ENCODE measurements at regions not wholly inside any gene's neighbourhood (a gene's known extent, or its start where the extent isn't known, plus 50 kb on each side); places are given as distances from the start of the nearest gene placed in this dataset.
"Not testable (repeated sequence)": the region's sequence is repeated elsewhere in the genome, so short reads cannot be mapped to it uniquely, and the experiment has no call there.

- DNase-seq; H3K4me1 ChIP-seq (ENCODE audit: control insufficient read depth in 1 of 2, insufficient read depth in 2 of 2, low read length in 2 of 2); H3K79me2 ChIP-seq (ENCODE audit: insufficient read depth, low read length); intact Hi-C loops (cut with micrococcal nuclease); H3K9ac ChIP-seq (ENCODE audit: insufficient read depth, low read length, poor library complexity, severe bottlenecking); H3K36me3 ChIP-seq (replicated peaks in 1 of 2; ENCODE audit: control insufficient read depth in 1 of 2, insufficient read depth in 2 of 2, low read length in 2 of 2); H3K27me3 ChIP-seq (ENCODE audit: control insufficient read depth in 2 of 2, insufficient read depth in 2 of 2, low read length in 2 of 2); H3K27me3 Mint-ChIP-seq (ENCODE audit: low read depth in 3 of 3); H3K9me3 ChIP-seq (replicated peaks in 1 of 2; ENCODE audit: control insufficient read depth in 1 of 2, insufficient read depth in 1 of 2, low read length in 2 of 2); H3K4me2 ChIP-seq (replicated peaks; ENCODE audit: extremely low read depth, low read length, poor library complexity, severe bottlenecking); H3K36me3 Mint-ChIP-seq; H4K20me1 ChIP-seq (ENCODE audit: insufficient read depth, low read length); H3K4me3 ChIP-seq (replicated peaks in 1 of 3; ENCODE audit: low read depth in 2 of 3, low read length in 3 of 3): not testable (repeated sequence)
- WGBS (ENCODE audit: insufficient coverage) = no CpG with 5 or more reads among the region's 2 CpGs
- Mint-ChIP-seq H3K4me3 (peak overlapping the region in 1 of 2 donors; percentile 52), H3K4me1 (peaks cover 12% of the 10 kb centered on the region), H3K27ac (peak overlapping the region in 4 of 7 donors; percentile 7 to 70 (median 34)), H3K9me3 (peaks cover 0 to 12% (median 3%) of the 10 kb centered on the region in 7 donors)
- peak overlapping the region; percentile 3 for H2AFZ ChIP-seq (ENCODE audit: insufficient read depth, low read depth, low read length, poor library complexity, severe bottlenecking)
- H3K27ac ChIP-seq (ENCODE audit: low read depth in 1 of 2, low read length in 2 of 2) = peak overlapping the region in 1 of 2 donors; percentile 62
Observed at GRCh38 chr1:244334315-244334714, 117.4 kb downstream of the ADSS2 start.

GRCh38 chr1:244334842-244335241 lies 116.9 kb downstream of the ADSS2 start:
- H3K36me3 Mint-ChIP-seq; H4K20me1 ChIP-seq (ENCODE audit: insufficient read depth, low read length); H3K36me3 ChIP-seq (replicated peaks in 1 of 2; ENCODE audit: control insufficient read depth in 1 of 2, insufficient read depth in 2 of 2, low read length in 2 of 2); H3K4me3 ChIP-seq (replicated peaks in 1 of 3; ENCODE audit: low read depth in 2 of 3, low read length in 3 of 3); H2AFZ ChIP-seq (ENCODE audit: insufficient read depth, low read depth, low read length, poor library complexity, severe bottlenecking); H3K4me1 ChIP-seq (ENCODE audit: control insufficient read depth in 1 of 2, insufficient read depth in 2 of 2, low read length in 2 of 2); H3K4me2 ChIP-seq (replicated peaks; ENCODE audit: extremely low read depth, low read length, poor library complexity, severe bottlenecking); H3K4me3 Mint-ChIP-seq; H3K27me3 ChIP-seq (ENCODE audit: control insufficient read depth in 2 of 2, insufficient read depth in 2 of 2, low read length in 2 of 2); H3K9me3 ChIP-seq (replicated peaks in 1 of 2; ENCODE audit: control insufficient read depth in 1 of 2, insufficient read depth in 1 of 2, low read length in 2 of 2); intact Hi-C loops (cut with micrococcal nuclease); H3K27ac Mint-ChIP-seq; H3K9ac ChIP-seq (ENCODE audit: insufficient read depth, low read length, poor library complexity, severe bottlenecking); H3K27me3 Mint-ChIP-seq (ENCODE audit: low read depth in 3 of 3); H3K79me2 ChIP-seq (ENCODE audit: insufficient read depth, low read length); DNase-seq: not testable (repeated sequence)
- no CpG with 5 or more reads among the region's 4 CpGs for WGBS (ENCODE audit: insufficient coverage)
- H3K4me1 Mint-ChIP-seq = peaks cover 12% of the 10 kb centered on the region
- peak overlapping the region in 1 of 2 donors; percentile 62 for H3K27ac ChIP-seq (ENCODE audit: low read depth in 1 of 2, low read length in 2 of 2)
- peaks cover 0 to 12% (median 3%) of the 10 kb centered on the region in 7 donors for H3K9me3 Mint-ChIP-seq

GRCh38 chr1:244335456-244335855 lies 116.3 kb downstream of the ADSS2 start:
- Histone ChIP-seq H3K9ac (ENCODE audit: insufficient read depth, low read length, poor library complexity, severe bottlenecking) (no peak overlapping the region), H2AFZ (ENCODE audit: insufficient read depth, low read depth, low read length, poor library complexity, severe bottlenecking) (no peak overlapping the region), H3K27ac (ENCODE audit: low read depth in 1 of 2, low read length in 2 of 2) (no peak overlapping the region), H3K4me3 (replicated peaks in 1 of 3; ENCODE audit: low read depth in 2 of 3, low read length in 3 of 3) (no peak overlapping the region), H3K27me3 (ENCODE audit: control insufficient read depth in 2 of 2, insufficient read depth in 2 of 2, low read length in 2 of 2) (no peaks in the 10 kb centered on the region), H3K4me2 (replicated peaks; ENCODE audit: extremely low read depth, low read length, poor library complexity, severe bottlenecking) (no peak overlapping the region), H3K9me3 (replicated peaks in 1 of 2; ENCODE audit: control insufficient read depth in 1 of 2, insufficient read depth in 1 of 2, low read length in 2 of 2) (no peaks in the 10 kb centered on the region), H4K20me1 (ENCODE audit: insufficient read depth, low read length) (no peaks in the 10 kb centered on the region), H3K79me2 (ENCODE audit: insufficient read depth, low read length) (no peaks in the 10 kb centered on the region), H3K4me1 (ENCODE audit: control insufficient read depth in 1 of 2, insufficient read depth in 2 of 2, low read length in 2 of 2) (peaks cover 6 to 7% of the 10 kb centered on the region in 2 donors), H3K36me3 (replicated peaks in 1 of 2; ENCODE audit: control insufficient read depth in 1 of 2, insufficient read depth in 2 of 2, low read length in 2 of 2) (no peaks in the 10 kb centered on the region)
- H3K9me3 Mint-ChIP-seq = peaks cover 0 to 12% (median 3%) of the 10 kb centered on the region in 7 donors
- H3K27ac Mint-ChIP-seq = no peak overlapping the region
- no peaks in the 10 kb centered on the region for H3K36me3 Mint-ChIP-seq
- no peak for DNase-seq
- peaks cover 0 to 1% (median 0%) of the 10 kb centered on the region in 3 donors for H3K27me3 Mint-ChIP-seq (ENCODE audit: low read depth in 3 of 3)
- H3K4me1 Mint-ChIP-seq = peaks cover 12% of the 10 kb centered on the region
- WGBS (ENCODE audit: insufficient coverage) = 100% methylated on average over 1 of the region's 7 CpGs
- H3K4me3 Mint-ChIP-seq = no peak overlapping the region
- intact Hi-C loops (cut with micrococcal nuclease) = no loop called here
- TF ChIP-seq CTCF (IDR thresholded peaks at IDR 0.05) = no peak

All from CD14-positive monocyte (primary cell).